ENCODE measurements at regions not wholly inside any gene's neighbourhood (a gene's known extent, or its start where the extent isn't known, plus 50 kb on each side); places are given as distances from the start of the nearest gene placed in this dataset.
"Not testable (repeated sequence)": the region's sequence is repeated elsewhere in the genome, so short reads cannot be mapped to it uniquely, and the experiment has no call there.

DNA sequence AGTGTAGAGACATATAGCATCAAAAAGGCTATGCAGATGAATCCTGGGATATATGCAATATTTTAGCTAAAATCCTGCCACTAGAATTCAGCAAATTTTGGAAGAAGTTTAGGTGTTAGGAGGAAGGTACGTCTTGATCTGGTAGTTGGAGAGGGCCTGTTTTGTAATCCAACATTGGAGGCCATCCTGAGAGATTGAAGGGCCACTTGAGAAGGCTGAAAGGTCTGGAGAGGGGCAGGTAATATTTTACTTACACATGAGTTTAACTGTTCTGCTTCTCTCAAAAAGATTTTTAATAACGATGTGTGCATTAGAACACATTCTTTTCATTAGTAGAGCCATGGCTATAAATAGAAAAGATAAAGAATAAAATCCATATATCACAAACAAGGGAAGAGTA, 422.1 kb downstream of the RAB38 start:
- DNase-seq, result no peak

DNA sequence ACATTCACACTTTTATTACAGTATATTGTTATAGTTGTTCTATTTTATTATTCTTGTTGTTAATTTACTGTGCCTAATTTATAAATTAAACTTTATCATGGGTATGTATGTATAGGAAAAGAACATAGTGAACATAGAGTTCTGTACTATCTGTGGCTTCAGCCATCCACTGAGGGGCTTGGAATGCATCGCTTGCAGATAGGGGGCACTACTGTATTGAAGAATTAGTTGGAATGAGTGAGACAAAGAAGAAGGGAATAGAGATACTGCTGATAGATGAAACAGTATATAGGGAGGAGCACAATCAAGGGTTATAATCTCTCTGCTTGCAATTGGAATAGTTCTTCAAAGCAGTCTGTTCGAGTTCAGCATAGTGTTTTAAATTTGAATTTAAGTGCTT, 432.2 kb downstream of the RAB38 start:
- DNase-seq, result no peak

DNA sequence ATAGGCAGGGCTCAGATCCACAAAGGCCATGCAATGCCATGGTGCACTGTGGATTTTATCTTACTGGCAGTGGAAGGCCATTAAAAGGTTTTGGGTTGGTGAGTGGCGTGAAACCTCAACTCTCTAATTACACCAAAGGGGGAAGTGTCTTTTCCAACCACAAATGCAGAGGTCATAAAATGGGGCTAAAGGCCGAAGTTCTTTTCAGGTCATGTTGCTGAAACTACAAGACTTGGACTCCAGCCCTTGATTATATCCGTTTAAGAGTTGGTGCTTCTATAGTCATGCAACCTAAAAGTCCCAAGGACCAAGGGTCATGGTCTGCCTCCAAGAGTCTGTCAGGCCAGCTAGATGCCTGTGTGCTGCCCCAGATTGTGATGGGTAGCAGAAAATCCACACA, 434.3 kb downstream of the RAB38 start:
- no peak for DNase-seq

DNA sequence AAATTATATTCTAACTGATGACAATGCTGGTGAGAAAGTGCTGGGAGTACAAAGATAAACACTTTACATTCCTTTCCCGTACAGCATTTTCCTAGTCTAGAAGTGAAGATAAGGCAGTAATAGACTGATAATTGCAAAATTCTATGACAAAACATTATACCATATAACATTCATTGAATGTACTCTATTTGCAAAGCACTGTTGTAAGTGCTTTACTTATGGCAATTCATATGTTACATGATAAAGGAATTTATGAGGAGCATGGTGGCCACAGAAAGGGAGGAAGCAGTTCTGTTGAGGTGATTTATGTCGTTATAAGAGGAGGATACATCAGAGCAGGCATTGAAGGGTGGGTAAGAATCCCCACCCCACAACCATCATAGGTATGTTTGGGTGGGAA, 434.8 kb downstream of the RAB38 start:
- no peak for DNase-seq

DNA sequence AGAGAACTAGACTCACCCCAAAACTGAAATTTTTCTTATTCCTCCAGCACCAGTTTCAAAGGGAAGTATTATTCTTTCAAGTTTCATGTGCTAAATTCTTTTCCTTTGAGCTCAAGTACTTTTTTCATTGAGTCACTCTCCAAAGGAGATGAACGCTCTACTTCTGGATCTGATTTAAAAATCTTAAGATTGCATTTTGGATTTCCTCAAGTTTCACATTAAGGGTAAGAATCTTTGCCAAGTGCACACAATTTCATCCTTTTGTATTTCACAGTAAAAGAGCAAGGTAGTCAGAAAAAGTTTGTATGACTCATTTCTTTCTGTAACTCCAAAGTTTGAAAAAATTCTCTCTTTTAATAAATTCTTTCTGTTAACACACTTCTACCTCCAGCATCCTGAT, 435.5 kb downstream of the RAB38 start:
- DNase-seq, result no peak

DNA sequence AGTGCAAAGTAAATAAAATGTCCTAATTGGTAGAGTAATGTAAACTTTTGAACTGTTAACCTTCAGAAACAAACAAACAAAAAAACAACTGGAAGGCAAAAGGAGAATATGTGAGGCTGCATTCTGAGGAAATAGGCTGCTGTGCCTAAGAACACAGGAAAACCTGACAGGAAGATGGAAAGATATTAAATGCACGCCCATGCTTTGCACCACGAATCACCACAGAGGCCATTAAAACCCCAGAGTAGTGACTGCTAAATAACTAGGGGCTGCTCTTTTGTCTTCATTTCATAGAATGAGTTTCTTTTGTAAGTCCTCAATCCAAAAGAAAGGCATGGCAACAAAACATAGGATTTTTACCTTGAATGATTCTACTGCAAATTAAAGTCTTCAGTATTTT, 436.0 kb downstream of the RAB38 start:
- no peak for DNase-seq

DNA sequence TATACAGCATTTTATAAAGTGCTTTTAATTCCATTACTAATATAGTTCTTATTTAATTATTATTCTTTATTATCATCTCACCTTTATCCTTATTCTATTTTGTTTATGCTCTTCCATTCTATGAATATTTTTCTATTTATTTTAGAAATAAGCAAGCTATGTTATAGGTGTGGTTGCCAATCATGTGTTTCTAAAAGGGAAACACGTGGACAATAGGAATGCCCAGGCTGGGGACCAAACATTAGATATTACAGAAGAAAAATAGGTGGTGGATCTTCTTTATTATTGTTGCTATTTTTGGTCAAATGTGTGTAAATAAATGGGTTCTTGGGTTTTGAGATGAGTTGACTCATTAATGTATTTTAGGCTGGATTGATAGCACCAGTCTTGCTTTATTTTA, 438.3 kb downstream of the RAB38 start:
- no peak for DNase-seq

DNA sequence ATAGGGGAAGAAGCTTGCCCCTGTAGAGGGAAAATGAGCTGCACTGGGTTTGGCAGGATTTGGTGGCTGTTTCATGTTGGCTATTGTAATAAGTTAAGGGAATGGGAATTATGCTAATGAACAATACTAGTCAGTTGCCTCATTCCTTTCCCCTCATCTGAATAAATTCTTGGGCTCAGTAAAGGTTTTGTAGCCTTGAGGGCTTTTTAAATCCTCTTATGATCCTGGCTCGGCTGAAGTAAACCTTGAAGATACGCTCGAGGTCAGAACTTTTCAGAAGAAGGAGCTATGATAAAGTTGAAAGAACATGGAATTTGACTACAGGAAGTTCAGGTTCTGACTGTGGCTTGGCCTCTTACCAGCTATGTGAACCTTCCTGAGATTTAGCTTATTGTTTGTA, 448.7 kb downstream of the RAB38 start:
- no peak for DNase-seq

DNA sequence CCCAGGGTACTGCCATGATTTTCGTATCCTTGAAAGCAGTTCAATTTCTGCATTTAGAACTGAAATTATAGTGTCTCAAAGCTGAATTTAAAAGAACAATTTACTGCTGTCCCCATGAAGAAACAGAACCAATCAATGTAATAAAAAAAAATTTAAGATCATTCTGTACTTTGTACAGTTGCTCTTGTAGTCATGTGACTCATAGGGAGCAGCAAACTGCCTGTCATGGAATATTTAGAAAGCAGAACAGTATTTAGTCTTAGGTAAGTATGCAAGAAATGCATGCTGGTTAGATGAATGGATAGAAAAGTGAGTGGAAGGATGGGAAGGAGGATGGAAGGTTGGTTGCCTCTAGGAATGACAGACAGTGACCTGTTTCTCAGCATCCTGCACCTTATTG, 450.9 kb downstream of the RAB38 start:
- no peak for DNase-seq

DNA sequence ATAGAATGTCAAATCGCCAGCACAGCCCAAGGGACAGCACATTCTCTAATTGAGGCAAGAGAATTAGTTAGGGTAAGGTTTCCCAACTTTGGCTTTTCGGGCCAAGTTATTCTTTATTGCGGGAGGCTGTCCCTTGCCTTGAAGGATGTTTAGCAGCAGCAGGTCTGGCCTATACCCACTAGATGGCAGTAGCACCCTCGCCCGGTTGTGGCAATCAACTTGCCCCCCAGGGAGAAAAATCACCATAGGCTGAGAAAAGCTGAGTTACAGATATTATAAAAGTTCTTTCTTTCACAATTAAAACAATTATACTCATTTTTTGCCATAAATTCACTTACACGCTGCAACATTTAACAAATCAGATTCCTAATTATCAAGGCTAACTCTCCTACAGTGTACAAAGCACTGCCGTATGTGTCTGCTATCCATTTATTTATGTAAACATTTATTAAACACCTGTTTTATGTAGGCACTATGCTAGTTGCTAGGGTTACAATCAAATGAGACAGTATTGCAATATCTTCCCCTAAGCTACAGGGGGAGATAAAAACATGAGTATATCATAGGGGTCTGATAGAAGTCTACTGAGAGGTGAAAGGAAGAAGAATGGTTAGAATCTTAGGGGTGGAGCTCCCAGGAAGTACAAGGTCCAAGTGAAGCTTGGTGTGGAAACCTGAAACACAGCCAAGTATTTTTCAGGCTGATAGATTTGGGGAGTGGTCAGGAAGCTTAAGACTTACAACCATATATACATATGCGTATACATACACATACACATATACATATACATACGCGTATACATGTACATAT, 452.3 kb downstream of the RAB38 start:
- DNase-seq, result no peak

DNA sequence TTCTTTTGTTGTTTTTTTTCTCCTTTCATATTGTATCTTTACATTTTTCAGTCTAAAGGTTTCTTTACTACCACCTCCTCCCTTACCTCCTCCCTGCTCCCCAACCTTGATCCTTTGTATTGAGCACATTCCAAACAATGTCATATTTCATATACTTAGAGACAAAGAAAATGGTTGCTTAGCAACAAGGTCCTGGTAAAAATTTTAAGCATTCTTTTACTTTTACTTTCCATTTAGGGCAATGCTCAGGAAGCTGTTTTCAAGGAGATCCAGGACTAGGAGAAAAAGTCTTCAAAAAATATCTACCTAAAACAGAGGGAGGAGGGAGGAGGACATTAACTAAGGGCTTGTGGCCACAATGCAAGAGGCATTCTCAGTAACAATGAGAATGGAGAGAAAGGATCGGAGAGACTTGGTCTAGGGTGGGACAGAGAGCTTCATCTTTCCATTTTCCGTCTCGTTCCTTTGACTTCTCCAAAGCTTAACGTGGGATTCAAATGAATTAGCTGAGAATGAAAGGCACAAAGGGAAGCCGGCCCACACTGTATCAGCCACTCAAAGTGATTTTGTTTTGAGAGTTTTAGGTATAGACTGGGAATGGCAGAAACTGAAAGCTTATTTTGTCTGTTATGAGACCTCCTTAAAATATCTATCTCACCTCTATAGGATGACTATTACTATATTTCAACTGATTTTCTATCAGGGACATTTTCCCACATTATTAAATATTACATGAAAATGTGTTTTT, 455.7 kb downstream of the RAB38 start:
- no peak for DNase-seq

DNA sequence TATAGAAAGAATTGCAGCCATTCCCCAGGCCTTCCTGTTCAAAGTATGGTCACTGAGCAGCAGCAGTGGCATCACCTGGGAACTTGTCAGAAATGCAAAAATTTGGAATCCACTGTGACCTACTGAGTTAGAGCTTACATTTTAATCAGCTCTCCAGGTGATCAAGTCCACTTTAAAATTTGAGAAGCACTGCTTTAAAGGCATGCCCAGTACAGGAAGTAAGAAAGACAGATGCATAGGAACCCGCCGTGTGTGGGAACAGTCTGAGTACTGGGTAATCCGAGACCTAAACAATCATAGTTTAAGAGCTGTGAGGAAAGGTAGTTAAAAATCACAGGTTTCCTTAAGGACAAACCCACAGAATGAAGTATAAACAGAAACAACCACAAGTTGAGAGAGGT, 462.4 kb downstream of the RAB38 start:
- DNase-seq, result no peak

DNA sequence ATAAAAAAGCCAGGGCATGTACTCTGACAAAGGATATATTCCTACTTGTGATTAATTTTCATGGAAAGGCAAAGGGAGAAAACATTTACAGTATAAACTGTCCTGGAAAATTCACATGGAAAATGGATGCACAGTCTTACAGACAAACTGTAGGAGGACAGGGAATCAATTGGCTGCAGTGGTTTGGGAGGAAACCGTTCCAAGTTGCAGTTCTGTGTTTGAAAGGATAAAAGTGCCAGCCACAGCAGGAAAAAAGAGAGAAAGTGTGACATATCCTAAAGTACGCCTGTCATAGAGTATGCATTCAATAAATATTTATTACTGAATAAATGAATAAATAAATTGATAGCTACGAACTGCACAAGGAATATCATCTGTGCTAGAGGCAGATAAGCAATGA, 462.9 kb downstream of the RAB38 start:
- no peak for DNase-seq

DNA sequence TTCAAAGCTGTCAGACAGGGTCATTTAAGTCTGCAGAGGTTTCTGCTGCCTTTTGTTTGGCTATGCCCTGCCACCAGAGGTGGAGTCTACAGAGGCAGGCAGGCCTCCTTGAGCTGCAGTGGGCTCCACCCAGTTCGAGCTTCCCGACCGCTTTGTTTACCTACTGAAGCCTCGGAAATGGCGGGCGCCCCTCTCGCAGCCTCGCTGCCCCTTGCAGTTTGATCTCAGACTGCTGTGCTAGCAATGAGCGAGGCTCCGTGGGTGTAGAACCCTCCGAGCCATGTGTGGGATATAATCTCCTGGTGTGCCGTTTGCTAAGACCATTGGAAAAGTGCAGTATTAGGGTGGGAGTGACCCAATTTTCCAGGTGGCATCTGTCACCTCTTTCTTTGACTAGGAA, 471.7 kb downstream of the RAB38 start:
- not testable (repeated sequence) for DNase-seq

DNA sequence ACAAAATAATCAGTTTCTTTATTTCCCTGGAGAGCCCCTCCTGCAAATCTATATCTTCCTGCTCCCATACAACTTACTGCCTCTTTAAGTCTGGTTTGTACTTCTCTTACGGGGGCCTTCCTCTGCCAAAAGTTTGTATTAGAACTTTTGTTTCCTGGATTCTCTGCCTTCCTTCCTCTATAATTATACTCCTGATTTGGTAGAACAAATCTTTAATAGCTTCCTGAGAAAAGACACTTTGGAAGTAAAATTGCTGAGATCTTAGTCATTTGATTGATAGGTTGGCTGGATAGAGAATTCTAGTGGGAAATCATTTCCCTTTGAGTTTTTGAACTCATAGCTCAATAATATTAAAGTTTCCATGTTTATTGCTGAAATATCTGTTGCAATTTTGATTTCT, 499.2 kb downstream of the RAB38 start:
- DNase-seq, result no peak

DNA sequence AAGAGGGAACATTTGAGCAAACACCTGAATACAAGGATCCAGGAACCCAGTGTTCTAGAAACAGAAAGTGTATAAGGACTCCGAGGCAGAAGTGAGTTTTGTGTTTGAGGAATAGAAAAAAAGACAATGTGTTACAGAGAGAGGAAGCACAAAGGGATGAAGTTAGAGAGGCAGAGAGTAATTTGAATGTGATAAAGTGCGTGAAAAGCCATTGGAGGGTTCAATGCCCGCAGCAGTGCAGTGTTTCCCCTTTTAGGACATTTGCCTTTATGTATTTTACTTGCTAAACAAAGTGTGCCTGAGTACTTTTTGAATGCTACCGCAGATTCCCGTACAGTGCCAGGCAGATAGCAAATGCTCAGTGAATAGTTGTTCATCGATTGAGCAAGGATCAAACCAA, 508.5 kb downstream of the RAB38 start:
- DNase-seq, result no peak

DNA sequence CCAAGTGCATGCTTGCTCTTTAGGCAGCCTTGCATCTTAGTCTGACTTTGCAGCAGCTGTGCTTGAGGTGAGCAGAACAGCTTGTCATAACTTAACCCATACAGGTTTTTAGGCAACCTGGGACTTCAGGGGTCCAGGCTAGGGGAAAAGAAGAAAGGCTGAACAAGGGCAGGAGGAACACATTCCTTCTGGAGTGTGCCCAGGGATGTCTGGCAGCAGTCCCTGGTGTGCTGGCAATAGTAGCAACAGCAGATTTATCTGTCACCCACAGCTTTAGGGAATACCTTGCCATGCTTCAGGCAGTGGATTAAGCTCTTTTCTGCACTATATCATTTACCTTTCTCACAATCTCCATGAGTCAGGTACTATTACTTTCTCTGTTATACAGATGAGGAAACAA, 513.0 kb downstream of the RAB38 start:
- no peak for DNase-seq

DNA sequence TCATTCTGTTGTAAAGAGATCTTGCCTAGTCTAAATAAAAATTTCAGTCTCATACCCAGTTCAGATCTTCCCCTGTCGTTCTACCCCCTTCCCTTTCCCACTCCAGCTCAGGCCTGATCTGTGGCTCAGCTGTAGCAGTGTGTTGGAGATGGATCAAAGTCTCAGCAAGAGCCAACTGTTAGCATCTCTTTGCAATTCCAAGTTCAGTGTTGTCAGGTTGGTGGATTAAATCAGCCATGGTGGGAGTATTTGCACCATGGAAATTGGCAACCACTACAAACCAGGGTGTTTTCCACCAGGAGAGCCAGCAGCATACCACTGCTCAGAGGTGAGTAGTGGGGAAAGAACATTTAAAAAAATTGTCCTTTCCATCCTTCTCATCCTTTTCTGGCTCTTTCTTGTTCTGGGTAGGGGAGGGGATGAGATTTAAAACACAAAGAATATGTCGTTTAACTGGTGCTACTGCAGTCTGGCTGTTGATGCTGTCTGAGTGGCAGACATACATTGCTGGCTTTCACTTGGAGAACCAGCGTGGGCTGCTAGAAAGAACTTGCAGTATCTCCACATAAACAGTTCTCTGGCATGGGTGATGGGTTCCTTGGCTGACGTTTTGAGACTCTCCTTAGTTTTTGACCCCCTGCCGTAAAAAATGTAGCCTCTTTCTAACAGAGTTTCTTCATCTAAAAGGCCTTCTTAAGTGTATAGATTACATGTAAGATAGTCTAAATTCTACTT, 514.1 kb downstream of the RAB38 start:
- DNase-seq, result no peak

DNA sequence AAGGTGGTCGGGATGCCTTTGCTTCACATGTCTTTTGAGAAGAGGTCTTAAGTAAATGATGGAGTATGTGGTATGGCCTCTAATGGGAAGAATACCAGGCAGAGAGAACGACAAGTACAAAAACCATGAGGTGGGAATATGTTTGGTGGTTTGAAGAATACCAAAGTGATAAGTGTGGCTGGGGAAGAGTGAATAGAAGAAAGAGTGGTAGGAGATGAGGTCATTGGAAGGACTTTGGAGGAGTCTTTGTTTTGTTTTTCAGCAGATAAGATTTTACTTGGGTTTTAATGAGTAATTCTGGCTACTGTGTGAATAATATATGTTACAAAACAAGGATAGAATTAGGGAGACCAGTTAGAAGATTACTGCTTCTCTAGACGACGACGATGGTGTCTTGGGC, 515.4 kb downstream of the RAB38 start:
- no peak for DNase-seq

DNA sequence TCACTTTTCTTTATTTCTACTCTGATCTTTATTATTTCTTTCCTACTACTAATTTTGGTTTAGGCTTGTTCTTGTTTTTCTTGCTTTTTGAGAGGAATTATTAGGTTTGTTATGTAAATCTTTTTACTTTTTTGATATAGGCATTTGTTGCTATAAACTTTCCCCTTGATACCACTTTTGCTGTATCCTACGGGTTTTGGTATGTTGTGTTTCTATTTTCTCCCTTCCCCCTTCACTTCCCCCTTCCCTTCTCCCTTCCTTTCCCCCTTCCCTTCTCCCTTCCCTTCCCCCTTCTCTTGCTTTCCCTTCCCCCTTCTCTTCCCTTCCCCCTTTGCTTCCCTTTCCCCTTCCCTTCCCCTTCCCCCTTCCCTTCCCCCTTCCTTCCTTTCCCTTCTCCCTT, 529.6 kb downstream of the RAB38 start:
- no peak for DNase-seq

DNA sequence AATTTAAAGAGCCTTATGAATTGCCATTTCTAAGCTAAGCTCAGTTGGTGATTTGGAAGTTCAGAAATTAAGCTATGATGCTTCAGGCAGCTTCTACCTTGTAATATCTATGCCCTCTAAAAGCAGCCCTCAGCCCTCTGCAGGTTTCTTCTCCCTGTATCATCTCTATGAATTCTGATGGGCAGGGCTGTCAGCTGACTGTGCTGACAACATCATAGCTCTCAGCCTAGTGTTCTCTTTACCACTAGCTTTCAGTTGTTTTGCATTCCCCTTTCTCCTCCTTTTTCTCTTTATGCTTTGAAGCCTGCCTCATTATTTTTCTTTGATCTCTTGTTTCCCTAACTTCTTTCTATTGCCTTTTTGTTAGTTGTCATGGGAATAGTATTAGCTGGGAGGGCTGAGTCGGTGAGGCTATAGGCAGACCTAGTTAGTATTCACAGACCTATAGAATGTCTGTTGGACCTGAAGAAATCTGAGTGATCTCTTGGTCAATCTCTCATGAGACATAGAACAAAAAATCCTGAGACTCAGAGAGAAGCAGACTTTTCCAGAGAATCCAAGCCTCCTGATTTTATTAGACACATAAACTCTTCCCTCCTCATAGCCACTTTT, 535.4 kb downstream of the RAB38 start:
- no peak for DNase-seq

DNA sequence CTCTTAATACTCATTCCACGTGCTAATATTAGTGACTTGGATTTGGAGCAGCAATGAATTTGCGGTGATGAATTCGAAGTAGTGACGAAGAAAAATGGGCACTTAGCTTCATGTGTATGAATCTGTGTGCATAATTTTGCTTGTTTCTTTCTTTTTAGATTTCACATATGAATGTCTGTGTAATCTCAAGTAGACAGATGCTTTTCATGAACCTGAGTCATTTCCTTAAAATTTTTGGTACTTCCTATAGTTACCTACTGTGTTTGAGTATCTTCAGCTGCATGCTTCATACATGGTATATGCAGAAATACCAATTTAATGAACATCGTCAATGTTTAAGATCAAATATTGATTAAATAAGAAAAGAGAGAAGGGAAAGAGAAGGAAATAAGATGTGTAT, 540.2 kb downstream of the RAB38 start:
- DNase-seq, result no peak

DNA sequence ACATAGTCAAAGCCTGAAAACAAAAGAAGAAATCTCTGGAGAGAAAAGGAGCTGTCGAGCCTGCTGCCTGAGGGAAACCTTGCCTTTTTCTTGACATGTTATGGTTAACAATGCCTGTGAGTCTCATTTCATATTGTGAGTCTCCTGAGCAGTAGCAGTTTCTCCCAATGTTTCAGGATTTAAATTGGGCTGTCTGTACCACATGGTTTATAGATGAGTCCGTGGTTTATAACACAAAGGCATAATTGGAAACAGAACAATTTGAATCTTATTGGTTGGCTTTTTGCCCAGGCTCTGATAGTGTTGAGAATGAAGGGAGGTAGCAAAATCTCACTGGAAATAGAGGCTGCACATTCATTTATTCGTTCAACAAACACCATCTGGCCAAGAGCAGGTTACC, 540.9 kb downstream of the RAB38 start:
- DNase-seq, result no peak

DNA sequence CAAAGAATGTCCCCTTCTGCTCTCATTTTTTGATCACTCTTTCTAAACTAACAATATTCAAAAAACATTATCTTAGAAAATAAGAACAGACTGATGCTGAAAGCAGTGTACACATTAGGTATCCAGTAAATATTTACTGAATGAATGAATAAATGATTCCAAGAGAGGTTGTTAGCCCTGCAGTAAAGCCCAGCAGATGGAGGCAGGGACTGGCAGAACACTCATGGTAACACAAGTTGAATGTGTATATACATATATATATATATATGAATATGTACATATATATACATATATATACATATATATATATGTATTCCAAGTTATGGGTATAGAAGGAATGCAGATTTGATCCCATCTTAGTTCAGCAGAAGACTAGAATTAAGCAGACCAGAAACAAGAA, 546.3 kb downstream of the RAB38 start:
- DNase-seq, result no peak
